NCI-H1930 (cell line): ENCODE measurements at regions not wholly inside any gene's neighbourhood (a gene's known extent, or its start where the extent isn't known, plus 50 kb on each side); places are given as distances from the start of the nearest gene placed in this dataset.

Experiments
- DNase-seq, 2 experiments: peaks; one replicate each; lab custom pipeline; 2025; lab: John Stamatoyannopoulos, UW

DNA sequence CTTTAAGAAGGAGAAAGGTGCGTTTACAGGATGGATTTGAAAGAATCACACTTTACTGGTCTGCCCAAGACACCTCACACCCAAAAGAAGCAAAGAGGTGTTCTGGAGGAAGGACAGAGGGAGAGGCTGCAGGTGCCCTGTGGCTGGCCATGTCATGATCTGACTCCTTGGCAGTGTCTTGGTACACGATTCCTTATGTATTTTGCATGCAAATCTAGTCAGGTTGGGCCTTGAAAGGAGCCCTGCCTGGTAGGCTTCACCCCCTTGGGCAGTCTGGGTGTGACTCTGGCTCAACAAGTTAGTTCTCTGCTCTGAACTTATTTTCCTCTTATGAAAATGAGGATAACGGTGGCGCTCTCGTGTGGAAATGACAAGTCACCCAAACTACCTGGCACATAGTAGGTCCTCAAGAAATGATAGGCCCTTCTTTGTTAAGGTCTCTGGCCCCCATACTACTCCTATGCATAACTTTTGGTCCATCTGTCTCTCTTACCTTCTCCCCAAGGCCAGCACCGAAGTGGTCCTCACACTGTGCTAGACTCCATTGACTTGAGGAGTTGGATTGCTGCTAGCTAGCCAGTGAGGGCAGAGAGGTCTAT, 212.5 kb downstream of the SEMA6A start:
- no peak for DNase-seq

DNA sequence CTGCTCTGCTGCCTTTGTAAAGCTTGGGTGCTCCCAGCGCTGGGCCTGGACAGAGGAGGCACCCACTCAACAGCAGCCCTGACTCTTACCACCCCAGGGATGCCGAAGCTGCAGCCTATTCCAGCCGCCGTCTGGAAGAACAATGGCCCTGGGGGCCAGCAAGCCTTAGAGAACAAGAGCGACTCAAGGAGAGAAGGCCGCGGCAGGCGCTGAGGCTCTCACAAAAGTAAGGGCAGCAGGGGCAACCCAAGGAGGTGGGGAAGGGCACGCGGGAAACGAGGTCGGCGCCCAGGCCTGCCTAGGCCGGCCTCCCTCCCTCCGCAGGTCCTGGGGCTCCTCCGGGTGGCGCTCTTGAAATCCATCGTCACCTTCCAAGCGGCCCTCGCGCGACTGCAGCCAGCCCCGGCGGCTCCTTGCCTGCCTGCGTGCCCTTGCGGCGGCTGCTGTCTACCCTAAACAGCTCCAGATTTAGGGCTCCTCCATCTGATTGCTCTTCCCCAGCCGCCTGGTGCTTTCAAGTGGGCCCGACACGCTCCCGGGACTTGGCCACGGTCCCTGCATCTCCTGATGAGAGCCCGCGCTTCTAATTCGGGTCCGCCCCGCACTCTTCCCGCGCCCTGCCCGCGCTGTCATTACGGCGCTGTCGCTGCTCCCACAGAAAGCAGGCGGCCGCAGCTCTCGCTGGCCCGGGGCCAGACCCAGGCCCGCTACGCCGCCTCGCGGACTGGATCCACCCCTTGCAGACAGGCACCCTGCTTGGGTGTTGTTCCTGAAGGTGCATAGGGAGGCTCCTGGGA, 213.3 kb downstream of the SEMA6A start:
- DNase-seq = no peak

DNA sequence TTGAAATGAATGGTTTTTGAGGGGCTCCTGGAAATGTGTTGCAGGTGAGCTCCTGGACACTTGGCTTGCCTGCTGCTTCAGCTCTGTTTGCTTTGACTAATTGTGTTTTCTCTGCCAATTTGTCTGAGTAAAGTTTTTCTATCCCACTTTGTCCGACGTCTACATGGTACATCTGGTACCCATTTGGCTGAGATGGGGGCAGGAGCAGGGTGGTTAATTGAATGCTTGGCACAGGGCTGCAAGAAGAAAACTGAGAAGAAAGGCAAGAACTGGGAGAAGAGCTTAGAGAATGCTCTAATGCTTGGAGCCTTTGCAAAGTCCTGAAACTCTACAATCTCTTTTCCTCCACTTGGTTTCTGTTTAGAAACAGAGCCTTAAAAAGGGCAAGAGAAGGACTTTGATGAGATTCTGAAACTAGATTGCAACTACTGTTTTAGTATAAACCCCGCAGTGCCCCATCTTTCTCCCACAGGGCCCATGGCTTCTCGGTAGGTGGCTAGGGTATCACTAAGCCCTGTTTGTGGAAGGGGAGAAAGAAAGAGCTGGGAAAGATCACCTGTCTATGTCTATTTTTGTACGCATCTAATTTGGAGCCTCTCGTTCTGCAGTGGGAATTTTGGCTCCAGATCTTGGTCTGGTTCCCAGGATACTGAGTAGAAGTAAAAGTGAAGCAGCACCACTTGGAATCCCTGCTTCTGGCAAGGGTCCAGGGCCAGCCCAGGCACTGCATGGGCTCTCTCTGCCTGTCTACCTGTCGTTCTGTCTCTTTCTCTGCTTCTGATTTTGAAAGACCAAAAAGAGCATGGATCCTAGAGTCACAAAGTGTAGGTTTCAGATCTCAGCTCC, 214.4 kb downstream of the SEMA6A start:
- DNase-seq = no peak

DNA sequence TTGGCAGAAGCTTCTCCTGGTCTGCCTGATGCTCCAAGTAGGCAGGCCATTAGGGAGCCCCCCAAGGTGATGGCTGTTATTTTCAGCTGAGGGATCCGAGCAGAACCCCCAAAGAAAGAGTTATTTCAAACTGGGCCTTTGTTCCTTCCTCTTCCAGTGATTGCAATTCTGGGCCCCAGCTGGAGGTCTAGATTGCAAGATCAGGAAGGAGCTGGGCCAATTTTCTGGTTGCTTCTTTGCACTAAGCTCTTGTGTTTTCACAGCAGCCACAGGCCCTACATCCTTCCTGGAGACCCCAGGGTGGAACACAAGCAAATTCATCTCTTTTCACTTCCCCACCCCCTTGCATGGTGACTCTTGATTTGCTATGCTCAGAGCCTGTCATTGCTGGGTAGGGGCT, 215.0 kb downstream of the SEMA6A start:
- no peak for DNase-seq

DNA sequence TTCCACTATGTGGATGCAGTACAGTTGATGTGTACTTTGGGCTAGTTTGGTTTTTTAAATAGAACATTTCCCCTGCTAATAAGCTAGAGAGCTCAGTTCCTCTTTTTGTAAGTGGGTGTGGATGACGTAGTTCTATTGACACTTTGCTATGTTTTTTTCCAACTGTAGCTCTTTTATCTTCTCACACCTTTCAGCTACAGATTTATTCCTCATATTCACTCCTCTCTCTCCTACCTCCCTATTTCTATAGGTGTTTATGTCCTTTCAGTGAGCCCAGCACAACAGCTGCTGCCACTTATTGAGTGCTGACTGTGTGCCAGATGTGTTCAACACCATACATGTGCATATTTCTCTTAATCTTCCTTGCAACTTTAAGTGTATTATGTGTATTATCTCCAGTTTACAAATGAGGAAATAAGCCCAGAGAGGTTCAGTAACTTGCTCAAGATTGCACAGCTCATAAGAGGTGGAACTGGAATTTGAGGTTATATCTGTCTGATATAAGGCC, 215.7 kb downstream of the SEMA6A start:
- DNase-seq = no peak

DNA sequence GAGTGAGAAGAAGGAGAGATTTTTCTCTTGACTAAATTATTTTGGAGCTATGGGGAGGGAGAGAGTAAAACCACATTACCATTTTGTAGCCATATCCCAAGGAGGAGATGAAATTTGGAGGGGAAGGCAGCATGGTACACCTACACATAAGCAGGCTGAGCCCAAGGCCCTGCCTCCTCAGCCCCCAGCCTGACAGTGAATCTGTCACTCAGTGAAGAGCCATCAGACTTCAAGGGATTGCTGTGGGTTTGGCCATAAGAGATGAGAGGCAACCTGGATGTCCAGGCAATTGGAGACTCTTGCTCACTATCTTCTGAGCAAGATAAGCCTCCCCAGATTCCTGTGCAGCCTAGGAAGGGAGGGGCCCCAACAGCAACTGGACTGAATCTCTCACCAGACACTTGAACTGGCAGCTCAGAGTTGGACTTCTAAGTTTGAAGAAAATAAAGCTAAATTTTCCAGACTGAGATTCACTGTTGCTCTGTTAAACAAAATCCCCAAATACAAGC, 216.6 kb downstream of the SEMA6A start:
- DNase-seq = no peak

DNA sequence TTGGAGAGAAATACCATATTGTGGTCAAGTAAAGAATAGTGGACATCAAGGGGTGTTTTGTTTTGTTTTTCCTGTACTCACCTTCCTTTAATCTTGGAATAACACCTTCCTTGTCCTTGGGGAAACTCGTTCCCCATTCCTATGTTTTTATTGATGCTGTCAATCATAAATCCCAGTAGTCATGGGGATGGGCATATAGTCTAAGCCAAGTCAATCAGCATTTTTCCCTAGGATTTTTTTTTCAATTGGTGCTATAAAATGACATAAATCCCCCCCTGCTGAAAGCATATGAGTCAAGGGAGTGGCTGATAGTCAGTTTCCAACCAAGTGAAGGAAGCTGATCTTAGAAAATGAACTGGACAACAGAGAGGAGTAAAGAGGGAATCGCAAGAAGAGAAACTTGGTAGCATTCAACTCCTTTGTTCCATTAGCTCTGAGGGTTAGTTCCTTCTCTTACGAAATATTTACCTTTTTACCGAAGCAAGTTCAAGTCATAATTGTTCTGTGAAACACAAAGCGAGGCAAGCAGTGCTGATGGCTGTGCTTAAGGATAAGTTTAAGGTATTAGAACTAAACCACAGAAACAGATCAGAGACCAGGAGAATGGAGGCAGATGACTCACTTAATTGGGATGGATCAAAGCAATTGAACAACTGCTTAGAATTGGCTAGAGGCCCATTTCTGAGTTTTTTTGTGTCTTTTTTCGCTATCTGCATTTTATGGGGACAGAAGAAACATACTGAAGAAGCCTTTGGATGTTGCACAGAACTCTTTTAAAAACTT, 218.6 kb downstream of the SEMA6A start:
- no peak for DNase-seq

DNA sequence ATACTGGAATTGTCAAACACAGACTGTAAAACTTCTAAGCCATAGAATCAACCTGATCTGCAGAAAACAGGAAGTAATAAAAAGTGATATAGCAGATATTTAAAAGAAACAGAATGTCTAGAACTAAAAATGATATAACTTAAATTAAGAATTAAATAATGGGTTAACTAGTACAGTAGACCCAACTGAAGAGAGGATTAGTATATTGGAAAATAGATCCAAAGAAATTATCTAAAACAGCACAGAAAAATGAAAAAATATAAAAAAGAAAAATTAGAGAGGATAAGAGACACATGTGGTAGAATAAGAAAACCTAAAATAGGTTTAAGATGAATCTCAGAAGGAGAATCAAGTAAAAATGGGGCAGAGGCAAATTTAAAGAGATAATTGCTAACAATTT, 219.9 kb downstream of the SEMA6A start:
- no peak for DNase-seq

DNA sequence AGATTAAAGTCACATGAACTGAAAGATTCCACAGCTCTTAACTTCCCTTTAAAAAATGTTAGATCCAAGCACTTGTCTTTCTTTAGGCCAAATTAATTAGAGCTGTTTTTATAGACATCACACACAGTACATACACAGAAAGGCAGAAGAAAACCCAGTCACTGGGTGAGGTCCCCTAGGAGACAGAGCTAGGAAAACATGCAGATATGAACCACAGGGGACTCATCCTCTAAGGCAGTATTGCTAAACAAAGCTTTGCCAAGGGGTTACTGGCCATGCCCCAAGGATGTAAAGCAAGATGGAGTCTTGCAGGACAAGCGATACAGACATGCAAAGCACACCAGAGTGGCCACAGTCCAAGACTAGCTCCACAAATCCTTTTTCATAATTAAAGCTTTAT, 227.0 kb downstream of the SEMA6A start:
- no peak for DNase-seq

DNA sequence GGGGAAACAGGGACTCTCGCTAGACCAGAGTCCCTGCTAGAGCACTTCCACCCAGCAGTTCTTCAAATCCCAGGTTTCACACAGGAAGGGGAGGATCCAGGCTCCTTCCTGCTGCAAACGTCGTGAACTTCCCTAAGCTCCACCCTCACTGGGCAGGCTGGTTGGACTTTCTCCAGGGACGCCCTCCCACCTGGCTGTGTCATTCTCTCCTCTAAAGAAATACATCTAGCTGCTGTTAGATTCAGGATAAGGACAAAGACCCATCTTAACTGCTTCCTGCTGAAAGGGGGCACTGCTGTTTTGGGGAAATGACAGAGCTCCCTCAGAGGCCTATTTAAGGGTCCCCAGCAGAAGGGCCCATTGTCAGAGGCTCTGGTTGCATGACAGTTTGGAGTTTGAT, 230.7 kb downstream of the SEMA6A start:
- no peak for DNase-seq
